GM19467 (cell line): ENCODE measurements at regions not wholly inside any gene's neighbourhood (a gene's known extent, or its start where the extent isn't known, plus 50 kb on each side); places are given as distances from the start of the nearest gene placed in this dataset.
"Not testable (repeated sequence)": the region's sequence is repeated elsewhere in the genome, so short reads cannot be mapped to it uniquely, and the experiment has no call there.

ENCODE experiments used
- ATAC-seq: cut with Tn5 transposase; IDR thresholded peaks from one replicate; pipeline ENCODE4 v1.9.1; 2021; ENCODE audit warnings: mild to moderate bottlenecking, moderate library complexity; ENCODE audit not compliant: unreplicated experiment

GRCh38 chr9:74122661-74123060, 374.5 kb upstream of the RORB start:
- ATAC-seq = no peak

GRCh38 chr9:74125941-74126340, 371.2 kb upstream of the RORB start:
- no peak for ATAC-seq

DNA sequence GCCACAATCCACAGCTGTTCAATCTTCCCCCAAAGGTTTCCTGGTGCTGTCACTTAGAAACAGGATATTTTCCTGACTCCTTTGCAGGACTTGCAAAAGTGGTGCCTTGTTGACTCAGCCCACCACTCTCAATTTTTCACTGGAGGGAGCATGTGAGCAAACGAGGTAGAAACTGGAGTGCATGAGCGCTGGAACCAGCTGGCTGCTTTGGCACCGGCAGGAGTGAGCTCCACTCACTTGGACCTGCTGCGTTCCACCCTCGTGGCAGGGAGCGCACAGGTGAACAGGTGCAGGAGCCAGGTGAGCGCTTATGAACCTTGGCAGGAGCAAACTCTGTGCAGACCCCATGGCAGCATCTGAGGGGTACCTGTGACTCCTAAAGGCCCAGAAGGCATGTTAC, 364.1 kb upstream of the RORB start:
- no peak for ATAC-seq

- ATAC-seq = no peak
Observed at GRCh38 chr9:74133921-74134320, 363.2 kb upstream of the RORB start.

- ATAC-seq = no peak
Observed at GRCh38 chr9:74138182-74138581, 359.0 kb upstream of the RORB start.

- ATAC-seq = no peak
Observed at GRCh38 chr9:74140141-74140540, 357.0 kb upstream of the RORB start.

DNA sequence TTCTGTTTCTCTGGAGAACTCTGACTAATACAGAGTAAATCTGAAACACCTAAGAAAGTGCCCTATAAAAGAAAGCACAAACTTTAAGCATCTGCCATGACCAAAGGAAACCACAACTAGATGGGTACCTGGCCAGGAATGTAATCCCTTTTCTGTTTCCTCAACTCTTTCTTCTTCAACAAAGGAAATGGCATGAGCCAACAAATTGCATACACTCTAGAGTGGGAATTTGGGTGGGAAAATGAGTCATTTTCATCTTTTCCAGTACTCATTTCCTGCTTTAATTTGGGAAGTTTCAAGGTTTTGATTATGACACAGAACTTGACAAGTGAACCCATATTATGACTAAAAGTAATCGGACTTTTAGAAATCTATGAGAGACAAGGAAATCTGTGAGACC, 349.2 kb upstream of the RORB start:
- no peak for ATAC-seq

DNA sequence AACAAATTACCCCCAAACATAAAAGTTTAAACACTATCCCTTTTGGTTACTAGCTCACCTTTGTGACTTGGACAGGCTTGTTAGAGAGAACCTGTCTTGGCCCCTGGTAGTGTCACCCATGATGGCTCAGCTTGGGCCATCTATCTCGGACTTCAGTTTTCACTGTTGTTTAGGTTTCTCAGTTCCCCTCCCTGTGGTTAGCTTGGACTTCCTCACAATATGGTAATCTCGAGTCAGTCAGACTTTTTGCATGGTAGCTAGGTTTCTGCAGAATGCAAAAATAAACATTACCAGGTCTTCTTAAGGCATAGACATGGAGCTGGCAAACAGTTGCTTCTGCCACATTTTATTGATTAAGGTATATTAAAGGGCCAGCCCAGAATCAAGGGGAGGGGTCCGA, 324.3 kb upstream of the RORB start:
- ATAC-seq = peak; percentile 96

GRCh38 chr9:74173284-74173683, 323.9 kb upstream of the RORB start:
- ATAC-seq = peak; percentile 12

- not testable (repeated sequence) for ATAC-seq
Observed at GRCh38 chr9:74197771-74198170, 299.4 kb upstream of the RORB start.

DNA sequence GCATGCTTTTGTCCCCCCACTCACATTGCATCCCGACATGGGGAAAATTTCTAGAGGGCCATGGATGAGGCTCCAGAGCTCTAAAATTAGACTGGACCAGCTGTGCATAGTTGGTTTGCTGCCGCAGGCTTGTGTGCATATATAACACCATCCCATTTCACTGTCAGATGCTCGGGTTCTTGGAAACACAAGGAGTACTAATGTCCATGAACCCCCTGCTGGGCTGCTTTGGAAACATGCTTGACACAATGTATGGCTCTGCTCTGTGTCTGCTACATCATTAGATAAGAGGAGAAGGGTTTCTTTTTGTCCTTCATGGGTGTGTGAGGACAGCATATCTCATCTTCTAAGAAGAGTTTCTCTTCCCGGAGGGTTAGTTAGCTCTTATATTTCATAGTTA, 292.1 kb upstream of the RORB start:
- ATAC-seq = no peak

DNA sequence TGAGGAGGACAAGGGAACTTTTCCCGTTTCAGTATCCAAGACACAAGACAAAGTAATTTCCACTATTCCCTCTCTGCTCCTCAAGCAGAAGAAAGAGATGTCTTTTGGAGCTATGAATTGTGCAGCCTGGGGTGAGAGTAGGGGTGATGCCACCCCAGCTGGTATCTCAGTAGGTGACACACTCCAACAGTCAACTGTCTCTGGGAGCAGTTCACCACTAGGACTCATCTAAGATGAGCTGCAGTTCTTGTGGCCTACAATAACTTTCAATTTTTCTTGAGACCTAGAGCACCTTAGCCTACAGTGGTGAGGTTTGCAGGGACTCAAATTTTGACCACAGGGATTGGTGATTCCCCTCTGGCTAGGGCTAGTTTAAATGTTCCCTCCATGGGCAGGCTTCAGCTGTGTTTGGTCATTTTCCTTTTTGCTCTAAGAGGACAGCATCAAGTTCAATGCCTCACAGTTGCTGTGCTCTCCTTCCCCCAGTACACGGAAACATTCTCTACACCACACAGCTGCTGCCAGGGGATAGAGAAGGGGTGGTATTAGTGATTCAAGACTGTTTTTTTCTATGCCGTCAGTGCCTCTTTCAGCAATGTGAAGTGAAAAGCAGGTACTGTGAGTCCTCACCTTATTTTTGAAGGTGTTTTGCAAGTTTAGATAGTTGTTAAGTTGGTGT, 278.6 kb upstream of the RORB start:
- no peak for ATAC-seq

GRCh38 chr9:74220327-74220726, 276.8 kb upstream of the RORB start:
- no peak for ATAC-seq

DNA sequence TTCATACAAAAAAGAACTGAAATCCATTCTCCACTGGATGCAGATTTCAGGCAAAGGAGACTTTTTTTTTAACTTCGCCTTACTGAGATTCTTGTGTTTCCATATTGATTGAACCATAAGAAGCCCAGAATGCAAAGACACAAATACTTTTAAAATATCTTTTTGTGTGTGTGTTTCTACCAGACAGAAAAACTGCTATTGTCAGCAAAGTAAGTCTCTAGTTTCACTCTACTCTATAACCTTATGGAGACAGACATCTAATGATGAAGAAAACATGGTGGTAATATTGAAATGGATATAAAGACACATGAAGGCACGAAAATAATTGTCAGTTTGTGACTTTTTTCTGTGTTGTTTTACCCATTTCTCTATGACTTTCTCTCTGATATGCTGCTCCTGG, 260.3 kb upstream of the RORB start:
- no peak for ATAC-seq

DNA sequence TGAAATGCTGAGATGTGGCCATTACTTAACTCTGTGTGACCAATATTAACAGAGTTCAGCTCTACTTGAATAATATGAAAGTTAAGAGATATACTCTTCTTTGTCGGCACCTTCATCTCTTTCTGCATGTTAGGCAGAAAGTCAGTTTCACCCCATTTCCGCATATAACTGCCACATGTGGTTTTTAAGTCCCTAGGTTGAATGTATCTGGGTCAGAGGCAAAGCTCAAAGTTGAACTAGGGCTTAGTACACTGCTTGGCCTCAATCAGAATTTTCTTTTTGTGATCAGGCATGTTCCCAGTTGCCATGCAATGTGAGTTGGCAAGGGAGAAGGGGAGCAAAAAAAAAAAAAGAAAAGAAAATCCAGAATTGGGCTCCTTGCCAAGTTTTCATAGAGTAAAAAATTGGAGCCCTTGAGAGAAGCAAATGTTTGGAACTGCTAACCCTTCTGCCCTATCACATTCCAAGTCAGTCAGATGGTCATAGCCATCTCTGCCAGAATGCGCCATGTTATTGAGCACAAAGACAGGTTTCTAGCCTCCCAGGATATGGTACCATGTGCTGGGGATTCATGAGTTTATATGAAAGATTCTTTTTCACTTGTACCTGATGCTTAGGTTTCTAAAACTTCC, 251.2 kb upstream of the RORB start:
- ATAC-seq = no peak

DNA sequence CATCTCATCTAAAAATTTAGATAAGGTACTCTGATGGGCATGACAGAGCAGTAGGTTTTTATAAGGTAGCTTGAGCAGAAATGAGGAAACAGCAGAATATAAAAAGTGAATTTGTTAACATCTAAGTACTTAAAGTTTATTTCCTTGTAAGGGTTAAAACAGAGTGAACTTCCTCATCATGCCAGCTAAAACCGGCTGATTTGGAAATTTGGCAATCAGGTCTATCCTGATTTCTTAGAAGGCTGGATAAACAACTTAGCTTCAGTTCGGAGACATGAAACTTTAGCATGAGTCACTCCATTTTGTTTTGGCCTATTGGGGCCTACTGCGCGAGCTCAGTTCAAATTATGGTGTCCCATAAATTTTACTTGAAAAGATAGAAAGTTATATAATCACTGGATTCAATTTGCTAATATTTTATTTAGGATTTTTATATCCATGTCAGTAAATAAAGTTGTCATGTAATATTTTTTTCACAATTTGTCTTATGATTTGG, 241.6 kb upstream of the RORB start:
- no peak for ATAC-seq

GRCh38 chr9:74275872-74276508, 221.1 kb upstream of the RORB start:
- ATAC-seq = no peak

DNA sequence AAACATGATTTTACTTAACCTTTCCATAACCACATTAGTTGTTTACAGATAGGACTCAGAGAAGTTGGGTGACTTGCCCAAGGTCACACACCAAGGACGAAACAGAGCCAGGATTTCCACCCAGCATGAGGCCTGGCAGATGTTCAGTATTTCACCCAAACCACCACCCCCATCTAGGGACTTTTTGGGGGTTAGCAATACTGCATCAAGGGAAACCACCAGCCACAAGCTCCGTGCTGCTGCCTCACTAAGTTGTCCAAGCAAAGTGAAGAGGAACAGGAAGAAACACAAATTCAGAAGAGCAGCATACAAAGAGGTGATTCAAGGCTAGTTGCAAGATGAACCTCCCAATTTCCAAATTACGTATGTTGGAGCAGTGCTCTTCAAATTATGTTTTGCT, 219.6 kb upstream of the RORB start:
- peak; percentile 93 for ATAC-seq

DNA sequence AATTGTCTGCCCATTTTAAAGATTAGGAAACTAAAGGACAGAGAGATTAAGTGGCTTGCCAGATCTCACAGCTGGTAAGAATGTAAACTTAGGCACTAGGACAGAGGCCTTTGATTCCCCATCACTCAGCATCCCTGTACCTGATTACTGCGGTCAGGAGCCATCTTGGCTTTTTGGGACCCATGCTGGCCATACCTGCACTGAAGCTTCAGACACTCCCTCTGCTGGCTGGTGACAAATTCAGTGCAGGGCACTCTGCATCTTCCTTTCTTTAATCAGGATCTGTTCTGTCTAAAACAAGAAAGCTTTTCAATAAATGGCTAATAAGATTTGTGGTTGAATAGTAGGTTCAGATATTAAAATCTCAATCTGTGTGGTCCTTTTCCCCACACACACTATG, 215.5 kb upstream of the RORB start:
- no peak for ATAC-seq

DNA sequence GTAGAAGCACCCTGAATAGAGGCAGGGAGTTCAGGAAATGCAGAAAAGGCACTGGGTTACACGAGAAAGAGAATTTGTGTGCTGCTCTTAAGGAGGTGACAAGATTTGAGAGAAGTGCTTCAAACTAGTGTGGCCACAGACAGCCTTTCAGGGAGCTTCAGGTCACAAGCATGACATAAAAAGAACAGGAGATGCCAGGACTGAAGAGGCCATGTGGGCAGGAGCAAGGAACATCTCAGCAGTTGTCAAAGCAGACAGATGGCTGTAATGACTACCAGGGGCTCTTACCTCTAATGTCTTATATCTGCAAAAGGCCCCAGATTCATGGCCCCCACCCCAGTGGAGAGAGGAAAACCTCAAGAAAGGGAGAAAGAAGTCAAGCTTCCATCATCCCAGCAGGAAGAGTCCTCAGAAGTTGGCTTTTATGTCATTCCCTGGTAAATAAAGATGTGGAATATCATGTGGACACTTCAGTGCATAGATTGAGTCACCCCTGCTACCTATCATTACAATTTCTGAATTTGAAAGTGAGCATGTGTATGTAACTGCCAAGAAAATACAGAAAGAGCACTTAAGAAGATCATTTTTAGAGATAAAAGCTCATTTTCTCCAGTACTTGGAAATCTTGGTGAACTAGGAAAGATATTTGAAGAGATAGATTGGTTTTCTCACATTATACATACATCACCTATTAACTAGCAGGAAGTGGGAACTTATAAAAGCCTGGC, 214.4 kb upstream of the RORB start:
- ATAC-seq = no peak

DNA sequence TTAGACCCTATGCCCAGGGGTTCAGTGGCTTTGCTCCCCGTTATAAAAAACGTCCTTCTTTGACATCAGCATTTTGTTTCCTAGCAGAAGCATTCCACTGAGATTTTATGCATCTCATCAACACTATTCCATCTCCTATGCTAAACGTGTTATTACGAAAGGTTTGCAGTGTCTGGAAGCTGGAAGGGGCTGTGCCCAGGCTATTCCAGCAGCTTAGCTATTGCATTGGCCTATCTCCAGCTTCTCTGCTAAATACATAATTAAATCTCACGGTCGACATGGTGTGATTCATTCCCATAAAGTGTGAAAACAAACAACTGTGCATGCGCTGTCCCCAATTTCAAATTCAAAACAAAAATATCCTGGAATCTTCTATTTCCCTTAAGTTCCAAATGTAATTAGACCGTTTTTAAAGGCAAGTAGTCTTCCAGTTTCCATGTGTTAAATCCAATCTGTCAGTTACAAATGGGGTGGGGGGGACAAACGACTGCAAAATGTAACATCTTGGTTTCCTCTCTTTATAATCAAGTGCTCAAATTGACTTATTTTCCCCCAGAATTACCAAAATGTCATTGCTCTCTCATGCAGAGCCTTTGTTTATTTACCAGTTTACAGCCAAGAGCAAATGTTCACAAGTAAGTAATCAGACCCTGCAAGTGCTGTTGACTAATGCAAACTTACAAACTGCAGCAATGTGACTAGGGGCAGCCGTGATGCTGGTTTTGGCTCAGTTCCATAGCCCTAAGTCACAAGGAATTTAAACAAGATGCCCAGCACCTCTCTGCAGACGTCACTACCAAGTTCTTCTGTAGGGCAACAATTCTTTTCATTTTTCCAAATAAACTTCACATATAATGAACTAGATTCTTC, 212.3 kb upstream of the RORB start:
- no peak for ATAC-seq
